Immature natural killer cell (primary cell): ENCODE measurements at regions not wholly inside any gene's neighbourhood (a gene's known extent, or its start where the extent isn't known, plus 50 kb on each side); places are given as distances from the start of the nearest gene placed in this dataset.

Source experiments
- DNase-seq, 3 donors: peaks; one replicate each; pipeline ENCODE4 v3.0.0; 2022; ENCODE audit warnings: mixed read lengths in 1 of 3
- H3K27ac Mint-ChIP-seq, 6 donors: one replicate each; pipeline ENCODE4 v1.8.0; 2020; ENCODE audit warnings: mixed read lengths in 6 of 6, mild to moderate bottlenecking in 5 of 6, inconsistent platforms in 4 of 6, moderate library complexity in 3 of 6
- H3K27me3 Mint-ChIP-seq, 3 donors: one replicate each; pipeline ENCODE4 v1.8.0; 2020 to 2021; ENCODE audit warnings: low read depth in 3 of 3, mild to moderate bottlenecking in 3 of 3, mixed read lengths in 3 of 3, moderate library complexity in 3 of 3, inconsistent platforms in 1 of 3
- H3K36me3 Mint-ChIP-seq, 3 donors: one replicate each; pipeline ENCODE4 v1.8.0; 2020; ENCODE audit warnings: mixed read lengths in 3 of 3, inconsistent platforms in 2 of 3, mild to moderate bottlenecking in 2 of 3
- H3K4me1 Mint-ChIP-seq, 2 donors: one replicate each; pipeline ENCODE4 v1.8.0; 2020; ENCODE audit warnings: inconsistent platforms in 2 of 2, mild to moderate bottlenecking in 2 of 2, mixed read lengths in 2 of 2, moderate library complexity in 1 of 2
- H3K4me3 Mint-ChIP-seq, 5 donors: one replicate each; pipeline ENCODE4 v1.8.0; 2020; ENCODE audit warnings: mild to moderate bottlenecking in 5 of 5, mixed read lengths in 5 of 5, inconsistent platforms in 3 of 5, moderate library complexity in 3 of 5
- H3K9me3 Mint-ChIP-seq, 6 donors: one replicate each; pipeline ENCODE4 v1.8.0; 2020; ENCODE audit warnings: mild to moderate bottlenecking in 6 of 6, mixed read lengths in 6 of 6, inconsistent platforms in 4 of 6, moderate library complexity in 3 of 6

DNA sequence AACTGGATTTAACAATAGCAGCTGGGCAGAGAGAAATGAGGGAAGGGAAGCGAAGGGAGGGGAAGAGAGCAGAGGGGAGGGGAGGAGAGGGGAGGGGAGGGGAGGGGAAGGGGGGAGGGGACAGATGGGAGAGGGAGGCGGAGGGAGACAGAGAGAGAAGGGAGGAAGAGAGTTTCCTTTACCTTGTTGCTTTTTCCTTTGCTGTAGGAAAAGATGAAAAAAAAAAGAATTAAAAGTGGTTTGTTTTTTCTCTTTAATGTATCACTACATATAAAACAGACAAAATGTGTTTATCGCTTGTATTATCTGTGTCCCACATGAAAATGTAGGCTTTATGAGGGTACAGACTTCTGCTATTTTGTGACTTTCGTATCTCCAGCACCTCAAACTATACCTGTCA is 190.4 kb upstream of the KYNU start:
- Mint-ChIP-seq H3K27me3 (peaks cover 0 to 2% (median 0%) of the 10 kb centered on the region in 3 donors), H3K4me1 (no peaks in the 10 kb centered on the region), H3K4me3 (no peak overlapping the region), H3K9me3 (peaks cover 0 to 5% (median 1%) of the 10 kb centered on the region in 6 donors), H3K36me3 (no peaks in the 10 kb centered on the region), H3K27ac (no peak overlapping the region)
- DNase-seq, result no peak

DNA sequence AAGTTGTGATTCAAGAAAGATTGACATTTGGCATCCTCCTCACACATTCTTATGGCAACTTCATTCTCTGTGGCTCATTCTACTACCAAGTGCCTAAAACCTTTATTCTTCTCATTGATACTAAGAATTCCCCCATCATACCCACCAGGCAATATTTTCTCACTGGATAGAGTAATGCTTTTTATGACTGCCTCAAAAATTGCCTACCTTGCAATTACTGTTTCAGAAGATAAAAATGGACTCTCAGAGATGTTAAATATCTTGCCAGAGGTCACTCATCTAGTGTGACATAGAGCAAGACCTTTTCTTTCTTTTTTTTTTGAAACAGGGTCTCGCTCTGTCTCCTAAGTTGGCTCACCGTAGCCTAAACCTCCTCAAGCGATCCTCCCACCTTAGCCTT is 192.8 kb upstream of the KYNU start:
- Mint-ChIP-seq H3K4me3 (no peak overlapping the region), H3K9me3 (peaks cover 0 to 10% (median 2%) of the 10 kb centered on the region in 6 donors), H3K27me3 (peaks cover 0 to 2% (median 0%) of the 10 kb centered on the region in 3 donors), H3K36me3 (no peaks in the 10 kb centered on the region), H3K27ac (no peak overlapping the region), H3K4me1 (no peaks in the 10 kb centered on the region)
- no peak for DNase-seq

DNA sequence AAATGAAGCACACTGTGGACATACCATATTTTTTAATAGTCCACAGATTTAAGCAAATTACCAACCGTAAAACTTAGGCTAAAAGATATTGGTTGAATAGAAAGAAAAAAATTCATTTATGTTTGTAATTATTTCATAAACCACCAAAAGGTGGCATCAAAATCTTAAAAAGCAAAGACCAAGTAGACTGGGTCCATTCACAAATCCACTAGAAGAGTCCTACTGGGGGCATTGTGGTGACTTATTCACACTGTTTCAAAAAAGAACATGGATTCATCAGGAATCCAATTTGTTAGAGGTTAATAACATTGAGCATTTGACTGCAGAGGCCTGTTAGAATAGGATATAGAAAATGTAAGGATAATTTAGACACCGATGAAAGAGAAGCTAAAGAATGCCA is 194.9 kb upstream of the KYNU start:
- H3K27ac Mint-ChIP-seq, result no peak overlapping the region
- no peaks in the 10 kb centered on the region for H3K4me1 Mint-ChIP-seq
- no peak overlapping the region for H3K4me3 Mint-ChIP-seq
- H3K36me3 Mint-ChIP-seq, result no peaks in the 10 kb centered on the region
- DNase-seq, result no peak
- peaks cover 0 to 2% (median 0%) of the 10 kb centered on the region in 3 donors for H3K27me3 Mint-ChIP-seq
- peaks cover 0 to 15% (median 3%) of the 10 kb centered on the region in 6 donors for H3K9me3 Mint-ChIP-seq

DNA sequence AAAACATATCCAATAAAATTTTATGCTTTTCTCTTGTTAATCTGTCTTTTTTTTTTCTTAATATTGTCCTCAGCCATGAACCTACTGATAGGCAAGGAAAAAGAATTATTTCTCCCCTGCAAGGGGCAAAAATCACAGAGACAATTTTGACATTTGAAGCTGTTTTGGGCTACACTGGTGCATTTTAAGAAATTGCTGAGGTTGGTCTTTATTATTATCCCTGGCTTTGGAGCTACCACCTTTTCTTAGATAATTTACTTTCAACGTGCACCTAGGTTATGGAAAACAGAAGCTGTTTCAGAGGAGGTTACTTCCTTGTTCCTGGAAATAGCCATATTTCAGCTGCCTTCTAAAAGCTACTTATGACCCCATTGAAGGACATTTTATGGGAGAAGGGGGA is 195.5 kb upstream of the KYNU start:
- no peak overlapping the region for H3K4me3 Mint-ChIP-seq
- H3K27me3 Mint-ChIP-seq, result peaks cover 0 to 2% (median 0%) of the 10 kb centered on the region in 3 donors
- no peaks in the 10 kb centered on the region for H3K4me1 Mint-ChIP-seq
- no peaks in the 10 kb centered on the region for H3K36me3 Mint-ChIP-seq
- peaks cover 0 to 15% (median 3%) of the 10 kb centered on the region in 6 donors for H3K9me3 Mint-ChIP-seq
- DNase-seq, result no peak
- no peak overlapping the region for H3K27ac Mint-ChIP-seq

DNA sequence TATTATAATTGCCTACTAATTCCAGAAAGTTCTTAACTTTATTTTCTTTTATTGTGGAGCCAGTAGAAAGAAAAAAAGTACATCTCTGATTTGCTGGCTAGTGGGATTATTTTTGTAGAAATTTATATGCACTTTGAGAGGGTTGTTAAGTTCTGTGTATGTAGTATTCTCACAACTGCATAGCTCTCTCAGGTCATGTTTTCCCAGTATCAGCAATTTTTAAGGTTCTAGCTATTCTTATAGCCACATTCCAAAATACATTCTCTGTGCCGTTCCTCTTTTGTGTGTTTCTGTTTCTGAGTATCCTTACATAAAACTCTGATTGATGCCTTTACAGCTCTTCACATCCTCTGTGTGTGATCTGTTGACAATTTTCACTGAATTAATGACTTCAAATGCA is 199.3 kb upstream of the KYNU start:
- H3K36me3 Mint-ChIP-seq, result no peaks in the 10 kb centered on the region

DNA sequence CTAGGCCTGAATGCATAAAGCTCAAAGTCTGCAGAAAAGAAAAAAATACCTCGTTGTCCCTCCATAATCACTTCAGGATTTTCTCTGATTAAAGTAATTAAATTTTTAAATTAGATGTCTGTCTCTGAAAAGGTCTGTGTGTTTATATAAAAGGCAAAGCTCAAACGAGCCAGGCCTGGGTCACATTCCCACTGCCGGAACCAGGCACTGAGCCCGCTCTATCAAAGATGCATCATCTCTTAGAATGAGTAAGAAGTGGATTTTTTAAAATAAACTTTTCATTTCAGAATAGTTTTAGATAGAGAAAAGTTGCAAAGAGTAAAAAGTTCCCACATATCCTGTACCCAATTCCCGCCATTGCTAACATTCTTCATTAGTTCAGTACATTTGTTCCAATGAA is 202.1 kb upstream of the KYNU start:
- no peaks in the 10 kb centered on the region for H3K36me3 Mint-ChIP-seq

More for the DNA sequence above, 199.3 kb upstream of the KYNU start:
- H3K27ac Mint-ChIP-seq, result no peak overlapping the region
- H3K27me3 Mint-ChIP-seq, result peaks cover 0 to 2% (median 2%) of the 10 kb centered on the region in 3 donors
- H3K4me3 Mint-ChIP-seq, result no peak overlapping the region
- peaks cover 2 to 22% (median 4%) of the 10 kb centered on the region in 6 donors for H3K9me3 Mint-ChIP-seq
- DNase-seq, result no peak
- H3K4me1 Mint-ChIP-seq, result no peaks in the 10 kb centered on the region

DNA sequence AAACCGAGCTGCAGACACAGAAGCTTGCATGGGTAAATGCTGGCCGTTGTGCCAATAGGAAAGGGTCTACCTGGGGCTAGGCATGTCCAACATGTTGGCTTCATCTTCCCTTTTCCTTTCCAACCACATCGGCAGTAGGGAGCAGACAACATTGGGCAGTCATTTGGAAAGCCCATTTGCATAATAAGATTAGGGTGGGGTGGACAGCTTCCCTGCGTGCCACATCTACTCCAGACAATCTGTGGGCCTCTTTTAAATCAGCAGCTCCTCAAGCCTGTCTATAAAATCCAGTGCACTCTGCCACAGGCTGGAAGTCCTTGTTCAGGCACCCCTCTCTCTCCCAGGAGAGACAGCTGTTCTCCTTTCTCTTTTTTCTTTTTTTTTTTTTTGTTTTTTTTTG is 203.6 kb upstream of the KYNU start:
- no peak for DNase-seq
- Mint-ChIP-seq H3K4me3 (no peak overlapping the region), H3K27ac (no peak overlapping the region), H3K4me1 (no peaks in the 10 kb centered on the region), H3K36me3 (no peaks in the 10 kb centered on the region), H3K27me3 (peaks cover 0 to 4% (median 2%) of the 10 kb centered on the region in 3 donors), H3K9me3 (peaks cover 2 to 13% (median 4%) of the 10 kb centered on the region in 6 donors)

More for the DNA sequence above, 202.1 kb upstream of the KYNU start:
- Mint-ChIP-seq H3K4me1 (no peaks in the 10 kb centered on the region), H3K4me3 (no peak overlapping the region), H3K9me3 (peaks cover 2 to 18% (median 3%) of the 10 kb centered on the region in 6 donors), H3K27ac (no peak overlapping the region), H3K27me3 (peaks cover 0 to 2% (median 2%) of the 10 kb centered on the region in 3 donors)
- no peak for DNase-seq

DNA sequence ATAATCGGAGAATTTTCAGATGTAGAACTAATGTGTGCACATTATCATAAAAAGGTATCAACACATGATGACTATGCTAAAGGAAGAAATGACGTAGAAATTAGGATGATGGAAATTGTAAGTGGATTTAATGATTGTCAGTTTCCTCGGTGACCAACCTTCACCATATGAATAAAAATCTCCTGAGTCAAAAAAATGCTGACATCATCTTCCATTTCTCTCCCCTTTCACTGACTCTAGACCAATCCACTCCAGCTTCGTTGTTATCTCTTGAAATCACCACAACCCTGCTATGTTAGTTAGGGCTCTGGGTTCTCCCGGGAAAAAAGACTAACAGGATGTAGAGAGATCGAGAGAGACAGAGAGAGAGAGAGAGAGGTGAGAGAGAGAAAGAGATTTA is 204.8 kb upstream of the KYNU start:
- peaks cover 0 to 4% (median 2%) of the 10 kb centered on the region in 3 donors for H3K27me3 Mint-ChIP-seq
- no peak for DNase-seq
- H3K36me3 Mint-ChIP-seq, result no peaks in the 10 kb centered on the region
- peaks cover 0 to 13% (median 4%) of the 10 kb centered on the region in 6 donors for H3K9me3 Mint-ChIP-seq
- H3K4me1 Mint-ChIP-seq, result no peaks in the 10 kb centered on the region
- no peak overlapping the region for H3K4me3 Mint-ChIP-seq
- no peak overlapping the region for H3K27ac Mint-ChIP-seq

DNA sequence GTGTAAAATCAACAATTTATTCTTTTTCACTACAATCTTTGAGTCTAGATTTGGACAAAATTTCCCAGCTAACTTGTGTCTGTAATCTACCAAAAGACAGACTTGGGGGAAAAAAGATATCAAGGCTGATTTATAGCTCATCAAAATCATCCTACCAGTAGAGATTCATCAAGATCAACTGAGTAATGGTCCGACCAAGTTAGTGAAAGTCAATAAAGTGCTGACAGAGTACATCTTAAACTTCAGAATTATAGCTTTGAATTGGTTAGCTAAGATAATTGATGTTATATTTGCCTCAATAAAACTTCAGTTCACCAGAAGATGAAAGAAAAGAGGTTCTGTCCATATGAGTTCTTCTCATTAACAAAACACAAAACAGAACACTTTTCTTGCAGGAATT is 207.1 kb upstream of the KYNU start:
- H3K27me3 Mint-ChIP-seq, result peaks cover 0 to 4% (median 2%) of the 10 kb centered on the region in 3 donors
- H3K36me3 Mint-ChIP-seq, result no peaks in the 10 kb centered on the region
- H3K9me3 Mint-ChIP-seq, result peaks cover under 1 to 19% (median 4%) of the 10 kb centered on the region in 6 donors
- no peak overlapping the region for H3K4me3 Mint-ChIP-seq
- no peaks in the 10 kb centered on the region for H3K4me1 Mint-ChIP-seq
- no peak for DNase-seq
- H3K27ac Mint-ChIP-seq, result no peak overlapping the region

DNA sequence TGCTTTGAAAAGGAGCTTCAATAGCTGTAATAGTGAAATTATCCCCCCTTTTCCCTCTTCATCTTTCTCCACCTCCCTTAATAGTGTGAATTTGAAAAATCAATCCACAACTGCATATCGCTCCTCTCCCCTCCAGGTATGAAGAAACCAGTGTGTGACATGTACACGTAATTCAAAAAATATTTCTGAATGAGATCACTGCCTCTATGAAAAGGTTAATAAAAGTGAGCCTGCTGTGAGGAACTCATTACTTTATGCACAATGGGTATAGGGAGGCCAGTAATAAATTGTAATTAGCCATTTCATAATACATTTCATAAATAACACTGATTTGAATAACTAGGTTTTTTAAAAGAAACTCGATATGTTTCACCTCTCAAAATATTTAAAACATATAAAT is 209.0 kb upstream of the KYNU start:
- H3K36me3 Mint-ChIP-seq, result no peaks in the 10 kb centered on the region
- no peak for DNase-seq
- H3K4me3 Mint-ChIP-seq, result no peak overlapping the region
- peaks cover 0 to 3% (median 1%) of the 10 kb centered on the region in 3 donors for H3K27me3 Mint-ChIP-seq
- no peaks in the 10 kb centered on the region for H3K4me1 Mint-ChIP-seq
- peaks cover 0 to 10% (median 3%) of the 10 kb centered on the region in 6 donors for H3K9me3 Mint-ChIP-seq
- H3K27ac Mint-ChIP-seq, result no peak overlapping the region

DNA sequence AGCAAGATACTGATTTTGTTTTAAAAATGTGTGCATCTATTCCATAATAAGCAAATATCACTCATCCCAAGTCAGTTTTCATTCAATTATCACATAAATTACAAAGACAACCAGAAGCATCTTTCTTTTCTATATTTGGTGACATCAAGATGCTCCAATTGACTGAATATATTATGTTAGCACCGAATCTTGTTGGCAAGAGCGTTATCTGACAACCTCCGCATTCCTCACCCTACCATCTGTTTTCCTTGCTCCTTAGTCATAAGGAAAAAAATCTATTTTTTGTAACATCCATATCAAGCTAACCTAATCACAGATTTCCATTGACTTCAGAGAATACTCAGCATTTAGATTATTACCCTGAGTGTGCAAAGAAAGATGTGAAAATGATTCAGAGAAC is 212.2 kb upstream of the KYNU start:
- H3K27me3 Mint-ChIP-seq, result peaks cover 0 to 2% (median 0%) of the 10 kb centered on the region in 3 donors

DNA sequence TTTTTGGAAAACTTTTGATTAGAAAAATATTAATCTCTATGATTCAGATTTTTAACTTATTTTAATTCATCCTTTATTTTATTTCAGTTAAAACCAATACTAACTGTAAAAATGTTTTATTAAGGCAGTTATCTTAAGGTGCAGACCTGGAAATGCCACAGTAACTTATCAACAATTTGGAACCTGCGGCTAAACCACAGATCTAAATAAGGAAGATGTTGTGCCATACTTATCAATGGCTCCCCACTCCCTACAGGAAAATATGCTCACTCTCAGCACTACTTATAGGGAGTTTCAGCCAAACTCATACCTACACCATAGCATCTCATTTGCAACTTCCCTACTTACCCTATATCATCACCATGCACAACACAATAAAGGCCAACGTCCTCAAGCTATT is 226.9 kb upstream of the KYNU start:
- Mint-ChIP-seq H3K27me3 (peaks cover 0 to 2% (median 2%) of the 10 kb centered on the region in 3 donors), H3K4me1 (no peaks in the 10 kb centered on the region), H3K27ac (no peak overlapping the region), H3K36me3 (peaks cover 0 to 3% (median 0%) of the 10 kb centered on the region in 3 donors), H3K4me3 (no peak overlapping the region), H3K9me3 (peaks cover 0 to 25% (median 6%) of the 10 kb centered on the region in 6 donors)
- DNase-seq, result no peak

More for the DNA sequence above, 212.2 kb upstream of the KYNU start:
- no peaks in the 10 kb centered on the region for H3K36me3 Mint-ChIP-seq
- no peak for DNase-seq
- H3K9me3 Mint-ChIP-seq, result peaks cover 0 to 11% (median 3%) of the 10 kb centered on the region in 6 donors
- no peaks in the 10 kb centered on the region for H3K4me1 Mint-ChIP-seq
- H3K4me3 Mint-ChIP-seq, result no peak overlapping the region
- H3K27ac Mint-ChIP-seq, result no peak overlapping the region

DNA sequence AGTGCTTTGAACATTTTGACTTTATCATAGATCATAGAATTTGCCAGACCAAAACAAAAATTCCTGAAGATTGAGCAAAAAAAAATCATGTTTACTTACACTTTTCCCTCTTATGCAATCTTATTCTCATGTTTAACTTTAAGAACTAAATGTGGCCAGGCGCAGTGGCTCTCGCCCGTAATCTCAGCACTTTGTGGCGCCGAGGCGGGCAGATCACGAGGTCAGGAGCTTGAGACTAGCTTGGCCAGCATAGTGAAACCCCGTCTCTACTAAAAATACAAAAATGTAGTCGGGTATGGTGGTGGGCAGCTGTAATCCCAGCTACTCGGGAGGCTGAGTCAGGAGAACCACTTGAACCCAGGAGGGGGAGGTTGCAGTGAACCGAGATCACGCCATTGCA is 227.9 kb upstream of the KYNU start:
- no peaks in the 10 kb centered on the region for H3K4me1 Mint-ChIP-seq

DNA sequence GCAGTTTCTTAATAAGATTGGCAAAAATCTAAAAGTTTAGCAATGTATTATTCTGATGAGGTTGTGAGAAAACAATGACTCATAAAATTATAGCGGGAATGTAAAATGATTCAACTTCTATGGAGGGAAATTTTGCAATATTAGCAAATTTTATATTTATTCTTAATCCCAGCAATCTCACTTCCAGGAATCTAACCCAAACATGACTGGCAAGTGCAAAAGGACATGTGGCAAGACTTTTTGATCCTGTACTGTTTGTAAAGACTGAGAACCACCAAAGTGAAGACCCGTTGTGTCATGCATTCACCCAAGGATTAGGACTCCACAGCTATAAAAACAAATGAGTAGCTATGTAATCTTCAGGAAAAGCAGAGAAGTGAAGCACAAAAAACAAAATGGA is 234.8 kb upstream of the KYNU start:
- no peak overlapping the region for H3K27ac Mint-ChIP-seq
- H3K36me3 Mint-ChIP-seq, result peaks cover 0 to 3% (median 0%) of the 10 kb centered on the region in 3 donors
- H3K9me3 Mint-ChIP-seq, result peaks cover 0 to 22% (median 8%) of the 10 kb centered on the region in 6 donors
- peaks cover 0 to 3% (median 0%) of the 10 kb centered on the region in 3 donors for H3K27me3 Mint-ChIP-seq
- H3K4me1 Mint-ChIP-seq, result no peaks in the 10 kb centered on the region
- no peak overlapping the region for H3K4me3 Mint-ChIP-seq
- DNase-seq, result no peak

More for the DNA sequence above, 227.9 kb upstream of the KYNU start:
- H3K27ac Mint-ChIP-seq, result no peak overlapping the region
- no peak overlapping the region for H3K4me3 Mint-ChIP-seq
- no peak for DNase-seq
- no peaks in the 10 kb centered on the region for H3K36me3 Mint-ChIP-seq
- peaks cover 0 to 3% (median 2%) of the 10 kb centered on the region in 3 donors for H3K27me3 Mint-ChIP-seq
- peaks cover 0 to 19% (median 6%) of the 10 kb centered on the region in 6 donors for H3K9me3 Mint-ChIP-seq

DNA sequence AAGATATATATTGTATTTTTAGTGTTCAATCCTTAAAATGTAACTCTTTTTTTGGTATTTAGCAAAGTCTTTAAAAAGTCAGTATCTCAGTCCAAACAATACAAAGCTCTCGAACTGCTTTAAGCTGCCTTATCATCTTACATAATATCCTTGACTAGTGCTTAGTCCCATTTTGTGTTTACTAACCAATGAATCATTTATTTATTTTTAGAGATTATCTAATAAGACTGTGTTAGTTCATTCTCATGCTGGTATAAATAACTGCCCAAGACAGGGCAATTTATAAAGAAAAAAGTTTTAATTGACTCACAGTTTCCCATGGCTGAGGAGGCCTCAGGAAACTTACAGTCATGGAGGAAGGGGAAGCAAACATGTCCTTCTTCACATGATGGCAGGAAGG is 248.3 kb upstream of the KYNU start:
- H3K4me3 Mint-ChIP-seq, result no peak overlapping the region
- H3K9me3 Mint-ChIP-seq, result peaks cover 0 to 24% (median 6%) of the 10 kb centered on the region in 6 donors
- no peak overlapping the region for H3K27ac Mint-ChIP-seq
- H3K27me3 Mint-ChIP-seq, result no peaks in the 10 kb centered on the region
- H3K36me3 Mint-ChIP-seq, result no peaks in the 10 kb centered on the region
- H3K4me1 Mint-ChIP-seq, result no peaks in the 10 kb centered on the region
- DNase-seq, result no peak
